T-helper 1 cell (primary cell): ENCODE measurements at regions not wholly inside any gene's neighbourhood (a gene's known extent, or its start where the extent isn't known, plus 50 kb on each side); places are given as distances from the start of the nearest gene placed in this dataset.
A peak's percentile ranks its signal among the peaks of the same experiment; 100 is the strongest.

Experiments used
- DNase-seq, 5 donors: peaks; one replicate each; pipeline ENCODE4 v3.0.0-alpha.2; 2012 to 2020

- DNase-seq, result no peak
These were observed 329.3 kb upstream of the NOCT start for GRCh38 chr4:138686106-138686835.

DNA sequence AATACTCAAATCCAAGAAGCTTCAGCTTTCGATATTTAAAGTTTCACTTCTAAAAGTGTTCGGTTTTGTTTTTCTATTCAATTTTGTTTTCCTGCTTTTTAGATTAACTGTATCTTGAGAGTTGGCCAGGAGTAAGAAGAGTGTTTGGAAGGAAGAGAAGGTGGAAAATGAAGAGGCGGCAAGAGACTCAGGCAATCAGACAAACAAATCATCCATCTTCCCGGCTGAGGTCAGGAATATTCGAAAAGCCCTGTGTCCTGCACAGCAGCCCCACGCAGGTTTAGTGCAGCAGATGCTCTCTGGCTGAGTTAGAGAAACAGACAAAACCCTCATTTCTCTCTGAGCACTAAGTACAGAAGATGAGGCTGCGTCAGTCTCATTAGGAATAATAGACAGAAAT lies 330.3 kb upstream of the NOCT start:
- DNase-seq, result no peak

DNA sequence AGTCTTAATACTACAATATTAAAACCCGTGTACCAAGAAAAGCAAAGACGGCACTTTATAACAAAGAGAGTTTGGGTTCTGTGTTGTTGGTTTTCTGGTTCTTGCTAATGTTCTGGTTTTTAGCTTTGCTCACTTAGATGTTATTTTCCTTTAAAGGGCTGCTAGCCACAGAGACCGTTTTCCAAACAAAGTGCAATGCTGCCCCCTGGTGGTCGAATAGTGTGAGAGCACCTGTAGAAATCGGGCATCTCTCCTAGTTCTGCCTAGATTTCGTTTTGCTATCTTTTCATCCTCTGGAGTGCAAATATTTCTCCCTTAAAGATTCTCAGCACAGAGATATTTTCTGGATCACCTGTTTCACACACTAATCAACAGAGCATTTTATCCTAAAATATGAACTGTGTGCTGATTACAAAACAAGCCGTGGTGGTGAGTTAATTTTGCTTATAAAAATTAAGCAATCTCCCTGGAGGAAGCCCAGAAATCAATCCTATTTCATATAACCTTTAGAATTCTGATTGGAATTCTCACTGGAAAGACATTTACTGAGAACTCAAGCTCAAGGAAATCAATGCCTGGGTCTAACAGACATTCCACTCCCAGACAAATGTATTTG lies 334.5 kb upstream of the NOCT start:
- peak; percentile 17 to 66 (median 47) for DNase-seq

- DNase-seq, result no peak
These were observed 335.3 kb upstream of the NOCT start for GRCh38 chr4:138680256-138680655.

GRCh38 chr4:138678985-138679746 lies 336.4 kb upstream of the NOCT start:
- DNase-seq, result no peak

GRCh38 chr4:138677748-138678147 lies 337.8 kb upstream of the NOCT start:
- DNase-seq, result no peak

GRCh38 chr4:138677212-138677611 lies 338.4 kb upstream of the NOCT start:
- no peak for DNase-seq

- DNase-seq, result no peak
These were observed 339.9 kb upstream of the NOCT start for GRCh38 chr4:138675685-138676084.

GRCh38 chr4:138674209-138674608 lies 341.4 kb upstream of the NOCT start:
- no peak for DNase-seq

GRCh38 chr4:138673053-138673452 lies 342.5 kb upstream of the NOCT start:
- no peak for DNase-seq

DNA sequence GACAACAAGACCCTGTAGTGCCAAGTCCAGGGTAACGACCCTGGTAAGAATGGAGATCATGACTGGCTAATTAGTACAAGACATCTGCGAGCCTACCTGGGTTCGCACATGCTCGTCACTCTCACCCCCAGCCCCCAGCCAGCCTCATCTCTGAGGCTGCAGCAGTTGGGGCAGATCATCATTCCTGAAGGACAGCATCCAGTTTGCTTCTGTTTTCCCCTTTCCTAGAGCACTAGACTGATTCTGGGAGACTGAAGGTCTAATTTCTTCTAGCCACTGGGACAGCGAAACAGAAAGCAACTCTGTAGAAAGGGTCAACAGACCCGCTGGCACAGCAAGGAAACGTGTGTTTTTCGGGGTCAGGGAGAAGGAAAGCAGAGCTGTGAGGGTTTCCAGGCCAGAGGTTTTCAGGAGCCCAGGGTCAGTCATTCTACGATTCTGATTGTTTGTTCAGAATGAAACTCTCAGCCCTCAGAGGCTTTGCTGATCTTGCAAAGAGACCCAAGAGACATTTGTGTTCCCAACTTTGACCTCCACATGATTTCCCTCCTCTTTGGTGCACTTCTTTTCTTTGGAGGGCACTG lies 343.1 kb upstream of the NOCT start:
- no peak for DNase-seq

DNA sequence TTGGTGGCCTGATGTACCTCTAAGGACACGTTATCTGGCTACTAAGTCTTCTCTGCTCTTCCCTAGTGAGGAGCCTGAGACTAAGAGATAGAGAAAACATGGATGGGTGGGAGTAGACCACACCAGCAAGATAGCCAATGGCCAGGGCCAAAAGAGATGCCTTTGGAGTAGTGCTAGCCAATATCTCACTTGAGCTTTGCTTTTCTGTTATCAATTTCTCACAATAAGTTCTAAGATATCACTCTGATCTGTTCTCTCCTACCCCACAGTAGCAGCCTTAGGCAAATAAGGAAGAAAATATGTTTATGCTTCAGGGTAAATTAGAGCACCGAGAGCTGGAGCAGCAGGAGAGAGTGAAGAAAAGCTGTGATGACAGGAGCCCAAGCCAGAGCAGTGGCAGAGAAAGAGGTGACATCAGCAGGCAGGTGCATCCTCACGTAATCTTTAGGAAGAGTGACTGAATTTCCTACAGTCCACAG lies 343.9 kb upstream of the NOCT start:
- DNase-seq, result no peak

- no peak for DNase-seq
These were observed 344.5 kb upstream of the NOCT start for GRCh38 chr4:138671106-138671505.

DNA sequence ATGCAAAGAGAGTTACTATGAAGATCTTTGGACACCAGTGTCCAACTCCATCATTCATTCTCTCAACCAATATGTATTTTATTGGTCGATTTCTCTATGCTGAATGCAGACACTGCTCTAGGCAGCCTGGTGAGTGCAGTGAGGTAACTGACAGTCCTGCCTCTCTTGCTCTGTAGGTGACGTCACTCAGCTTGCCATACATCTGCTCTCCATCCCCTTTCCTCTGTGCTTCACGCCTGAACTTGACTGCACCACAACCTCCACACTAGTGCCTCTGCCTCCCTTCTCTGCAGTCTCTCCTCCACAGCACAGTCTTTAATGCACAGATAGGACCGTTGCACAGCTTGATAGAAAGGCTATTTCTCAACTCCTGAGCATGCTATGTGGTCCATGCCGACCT lies 344.9 kb upstream of the NOCT start:
- DNase-seq, result no peak

DNA sequence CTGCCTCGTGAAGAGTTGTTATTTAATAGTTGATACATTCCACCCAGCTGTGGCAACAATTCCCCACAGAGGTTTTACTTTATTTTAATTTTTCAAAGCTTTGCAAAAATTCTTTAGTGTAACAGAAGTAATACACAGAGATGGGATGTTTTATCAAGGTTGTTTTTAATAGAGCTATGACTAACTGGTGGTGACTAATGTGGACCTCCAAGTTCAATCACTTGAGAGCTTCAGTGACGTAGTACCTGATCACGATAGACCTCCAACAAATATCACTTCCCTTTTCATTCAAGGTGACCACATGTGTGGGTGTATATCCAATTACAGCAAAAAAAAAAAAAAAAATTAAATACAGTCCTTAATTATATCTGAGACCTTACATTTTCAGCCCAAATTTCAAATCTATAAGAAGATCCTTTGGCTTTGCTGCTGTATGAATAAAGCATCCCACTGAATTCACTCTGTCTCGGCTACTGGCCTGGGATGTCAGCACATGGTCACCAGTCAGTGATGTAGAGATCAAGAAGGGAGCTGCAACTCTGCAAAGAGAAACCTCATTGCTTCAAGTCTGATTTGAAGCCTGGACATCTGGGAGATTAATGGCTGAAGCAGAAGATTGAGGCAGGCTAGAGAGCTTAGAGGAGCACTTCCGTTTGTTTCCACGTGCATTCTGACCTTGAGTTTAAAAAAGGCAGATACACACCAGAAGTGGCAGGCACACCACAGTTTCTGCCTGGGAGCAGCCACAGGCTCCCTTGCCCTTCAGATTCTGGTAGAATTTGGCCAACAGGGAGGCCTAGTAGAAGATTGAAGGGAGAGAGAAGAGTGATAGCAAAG lies 345.9 kb upstream of the NOCT start:
- DNase-seq, result no peak

DNA sequence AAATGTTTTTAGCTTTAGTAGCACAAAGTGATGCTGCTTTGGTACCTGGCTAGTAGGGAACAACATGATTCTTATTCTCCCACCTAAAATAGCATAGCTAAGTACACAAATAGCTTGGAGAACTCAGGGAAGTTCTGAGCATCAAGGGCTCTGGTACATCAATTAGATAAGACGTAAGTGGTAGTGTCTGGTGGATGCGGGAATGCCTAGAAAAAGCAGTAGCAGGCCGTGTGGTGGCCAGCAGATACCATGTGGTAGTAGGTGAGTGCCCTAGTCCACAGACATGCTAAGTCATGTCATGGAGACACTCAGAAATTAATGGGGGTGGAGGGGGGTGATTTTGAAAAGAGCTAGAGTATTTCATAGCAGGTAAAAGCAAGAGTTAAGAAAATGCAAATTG lies 347.3 kb upstream of the NOCT start:
- DNase-seq, result no peak

DNA sequence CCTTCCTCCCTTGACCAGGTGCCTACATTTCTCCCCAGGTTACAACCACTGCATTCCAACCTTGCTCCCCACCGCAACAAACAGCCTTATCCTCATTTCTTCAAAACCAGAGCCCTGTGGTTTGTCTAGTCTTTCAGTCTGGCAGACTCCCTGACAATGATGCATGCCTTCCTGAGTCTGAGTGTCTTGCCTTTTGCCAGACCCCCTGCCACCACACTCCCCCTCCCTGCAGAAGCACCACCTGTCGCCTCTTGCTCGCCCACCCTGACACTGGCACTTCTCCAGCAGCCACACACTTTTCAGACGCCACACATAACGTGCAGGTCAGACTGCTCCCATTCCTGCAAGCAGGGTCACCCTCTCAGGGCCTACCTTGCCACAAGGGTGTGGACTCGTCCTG lies 349.2 kb upstream of the NOCT start:
- DNase-seq, result no peak

GRCh38 chr4:138665851-138666250 lies 349.7 kb upstream of the NOCT start:
- no peak for DNase-seq

DNA sequence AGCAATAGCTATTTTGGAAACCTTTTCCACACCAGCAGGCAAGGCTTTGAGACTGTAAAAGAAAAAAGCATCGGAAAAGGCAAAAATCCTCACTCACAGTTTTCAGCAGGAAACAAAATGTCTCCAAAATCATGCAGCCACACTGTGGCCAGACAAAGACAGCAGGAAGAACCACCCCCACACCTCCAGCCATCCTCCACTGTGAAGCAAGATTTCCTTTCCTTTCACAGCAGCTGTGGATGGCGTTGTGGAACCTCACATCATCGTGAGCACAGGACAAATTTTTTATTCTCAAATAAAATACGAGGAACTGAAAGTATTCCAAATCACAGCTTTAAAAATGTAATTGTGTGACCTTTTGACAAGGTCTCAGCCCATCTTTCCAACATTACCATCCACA lies 351.7 kb upstream of the NOCT start:
- DNase-seq, result no peak

GRCh38 chr4:138659812-138660316 lies 355.7 kb upstream of the NOCT start:
- DNase-seq, result no peak

GRCh38 chr4:138659037-138659811 lies 356.4 kb upstream of the NOCT start:
- DNase-seq, result no peak

- DNase-seq, result no peak
These were observed 357.1 kb upstream of the NOCT start for GRCh38 chr4:138658518-138658917.
